ENCODE measurements at regions not wholly inside any gene's neighbourhood (a gene's known extent, or its start where the extent isn't known, plus 50 kb on each side); places are given as distances from the start of the nearest gene placed in this dataset.

- no peak for TF ChIP-seq BHLHE40 (IDR thresholded peaks at IDR 0.05; ENCODE audit: borderline replicate concordance)
- TF ChIP-seq SP1 (IDR thresholded peaks at IDR 0.05): no peak
- no peak for TF ChIP-seq FOXM1 (IDR thresholded peaks at IDR 0.05; ENCODE audit: borderline replicate concordance)
- no peak for TF ChIP-seq CTBP1 (IDR thresholded peaks at IDR 0.05; ENCODE audit: borderline replicate concordance)
- no peak for TF ChIP-seq NFRKB (IDR thresholded peaks at IDR 0.05)
- no peak for TF ChIP-seq ELF4 (IDR thresholded peaks at IDR 0.05)
- no peak for TF ChIP-seq ARNT (IDR thresholded peaks at IDR 0.05)
- TF ChIP-seq TARDBP (IDR thresholded peaks at IDR 0.05): no peak
Measured at GRCh38 chr2:22843919-22844537, 541.0 kb upstream of the KLHL29 start.
